Loucy (cell line): ENCODE measurements at regions not wholly inside any gene's neighbourhood (a gene's known extent, or its start where the extent isn't known, plus 50 kb on each side); places are given as distances from the start of the nearest gene placed in this dataset.

ENCODE experiments used
- H2AFZ ChIP-seq: fragments of 200-600 bp; sonication (generic); 2 replicates; pipeline ENCODE4 v1.6.0; 2016; ENCODE audit warnings: antibody characterized with exemption, mild to moderate bottlenecking, low read length, moderate library complexity
- H3F3A ChIP-seq: fragments of 200-600 bp; 2 replicates; pipeline ENCODE4 v1.6.0; 2016; ENCODE audit warnings: antibody characterized with exemption, low read depth, mild to moderate bottlenecking
- H3K27me3 ChIP-seq: fragments of 200-600 bp; sonication (generic); 2 replicates; pipeline ENCODE4 v1.6.1; 2014; ENCODE audit warnings: low read length, mild to moderate bottlenecking; ENCODE audit not compliant: insufficient read depth, poor library complexity, severe bottlenecking
- H3K36me3 ChIP-seq: fragments of 200-600 bp; sonication (generic); 2 replicates; pipeline ENCODE4 v1.6.1; 2016; ENCODE audit warnings: low read length; ENCODE audit not compliant: insufficient read depth
- H3K4me1 ChIP-seq: fragments of 200-600 bp; sonication (generic); 2 replicates; pipeline ENCODE4 v1.5.1; 2014; ENCODE audit warnings: low read length, mild to moderate bottlenecking; ENCODE audit not compliant: insufficient read depth, poor library complexity, severe bottlenecking
- H3K4me2 ChIP-seq: fragments of 200-600 bp; sonication (generic); 2 replicates; pipeline ENCODE4 v1.6.0; 2014; ENCODE audit warnings: antibody characterized with exemption, low read length, low read depth, mild to moderate bottlenecking; ENCODE audit not compliant: poor library complexity, severe bottlenecking
- H3K4me3 ChIP-seq: fragments of 200-600 bp; sonication (generic); 2 replicates; pipeline ENCODE4 v1.5.1; 2014; ENCODE audit warnings: low read length, mild to moderate bottlenecking, mixed read lengths; ENCODE audit not compliant: poor library complexity, severe bottlenecking
- H3K79me2 ChIP-seq: fragments of 200-600 bp; sonication (generic); 2 replicates; pipeline ENCODE4 v1.6.1; 2014; ENCODE audit warnings: low read length; ENCODE audit not compliant: insufficient read depth
- H3K9ac ChIP-seq: fragments of 200-600 bp; sonication (generic); 2 replicates; pipeline ENCODE4 v1.6.0; 2014; ENCODE audit warnings: mild to moderate bottlenecking, low read depth, low read length, moderate library complexity; ENCODE audit not compliant: poor library complexity, severe bottlenecking
- H3K9me2 ChIP-seq: fragments of 200-600 bp; sonication (generic); replicated peaks from 2 replicates; pipeline ENCODE4 v1.6.1; 2016; ENCODE audit warnings: low read depth, low read length, mixed read lengths
- H3K9me3 ChIP-seq: fragments of 200-600 bp; sonication (generic); 2 replicates; pipeline ENCODE4 v1.6.1; 2014; ENCODE audit warnings: mild to moderate bottlenecking, antibody characterized with exemption, low read length, low read depth; ENCODE audit not compliant: insufficient read depth
- H4K20me1 ChIP-seq: fragments of 200-600 bp; sonication (generic); 2 replicates; pipeline ENCODE4 v1.6.0; 2014; ENCODE audit warnings: antibody characterized with exemption, low read length, mild to moderate bottlenecking; ENCODE audit not compliant: insufficient read depth, poor library complexity, severe bottlenecking
- CTCF ChIP-seq: fragments of 200-600 bp; sonication (generic); conservative IDR thresholded peaks from 2 replicates; pipeline ENCODE4 v1.5.1; 2014; ENCODE audit warnings: mild to moderate bottlenecking, antibody characterized with exemption, low read length
- EZH2phosphoT487 ChIP-seq: fragments of 200-600 bp; IDR thresholded peaks from 2 replicates; pipeline ENCODE4 v1.6.1; 2018; ENCODE audit warnings: antibody characterized with exemption, mild to moderate bottlenecking, moderate library complexity, borderline replicate concordance

DNA sequence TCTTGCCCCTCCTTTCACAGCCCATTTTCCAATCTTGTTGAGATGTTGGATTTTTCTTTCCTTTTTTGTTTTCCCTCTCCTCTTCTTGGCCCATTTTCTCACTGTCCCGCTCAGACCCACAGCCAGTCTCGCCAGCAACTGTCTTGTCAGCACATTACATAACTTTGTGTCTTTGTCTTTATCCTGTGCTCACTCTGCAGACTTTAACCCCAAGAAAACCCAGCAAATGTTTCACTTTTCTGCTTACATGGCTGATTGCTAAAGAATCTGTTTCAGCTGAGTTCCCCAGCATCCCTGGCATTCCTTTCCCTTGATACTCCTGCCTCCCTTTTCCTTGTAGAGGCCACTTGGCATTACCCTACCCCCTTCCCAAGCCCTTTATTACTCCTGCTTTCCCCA is 74.6 kb downstream of the ZNF648 start:
- Histone ChIP-seq H3K27me3 (no peaks in the 10 kb centered on the region), H3K4me2 (no peak overlapping the region), H3K79me2 (no peaks in the 10 kb centered on the region), H2AFZ (no peak overlapping the region), H3K9me2 (no peaks in the 10 kb centered on the region), H3K36me3 (no peaks in the 10 kb centered on the region), H3K9ac (no peak overlapping the region), H4K20me1 (no peaks in the 10 kb centered on the region), H3K9me3 (no peaks in the 10 kb centered on the region), H3F3A (no peaks in the 10 kb centered on the region), H3K4me1 (no peaks in the 10 kb centered on the region), H3K4me3 (no peak overlapping the region)
- TF ChIP-seq CTCF = no peak
- TF ChIP-seq EZH2phosphoT487 = no peak

GRCh38 chr1:181985936-181986906 is 75.3 kb downstream of the ZNF648 start:
- H3K27me3 ChIP-seq = no peaks in the 10 kb centered on the region
- no peaks in the 10 kb centered on the region for H4K20me1 ChIP-seq
- H3K4me2 ChIP-seq = no peak overlapping the region

DNA sequence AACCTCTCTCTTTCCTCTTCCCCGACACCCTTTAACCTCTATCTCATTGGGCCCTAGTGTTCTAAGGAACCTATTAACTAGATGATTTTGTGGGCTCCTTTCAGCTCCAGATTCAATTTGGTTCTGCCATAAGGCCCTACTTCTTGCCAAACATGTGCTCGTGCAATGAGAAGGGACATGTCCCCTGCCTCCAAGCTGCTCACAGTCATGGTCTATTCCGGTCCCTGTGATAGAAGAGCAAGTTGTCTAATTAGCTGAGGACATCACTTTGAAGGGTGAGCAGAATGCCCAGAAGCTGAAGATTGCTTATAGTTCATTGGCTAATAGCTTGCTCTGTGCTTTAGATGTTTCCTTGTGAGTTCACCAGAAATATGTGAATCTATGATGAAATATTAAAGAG is 76.2 kb downstream of the ZNF648 start:
- no peaks in the 10 kb centered on the region for H3K79me2 ChIP-seq
- no peak for TF ChIP-seq CTCF
- no peak for TF ChIP-seq EZH2phosphoT487

More at GRCh38 chr1:181985936-181986906, 75.3 kb downstream of the ZNF648 start:
- H3K79me2 ChIP-seq = no peaks in the 10 kb centered on the region
- H3K36me3 ChIP-seq = no peaks in the 10 kb centered on the region
- no peak overlapping the region for H3K4me3 ChIP-seq
- no peaks in the 10 kb centered on the region for H3K9me2 ChIP-seq
- no peak overlapping the region for H3K9ac ChIP-seq
- no peaks in the 10 kb centered on the region for H3K9me3 ChIP-seq
- no peak for TF ChIP-seq EZH2phosphoT487
- TF ChIP-seq CTCF = no peak
- no peaks in the 10 kb centered on the region for H3F3A ChIP-seq
- H3K4me1 ChIP-seq = no peaks in the 10 kb centered on the region
- H2AFZ ChIP-seq = no peak overlapping the region

More for the DNA sequence above, 76.2 kb downstream of the ZNF648 start:
- no peaks in the 10 kb centered on the region for H3K9me3 ChIP-seq
- no peak overlapping the region for H3K9ac ChIP-seq
- H3K36me3 ChIP-seq = no peaks in the 10 kb centered on the region
- no peaks in the 10 kb centered on the region for H3K9me2 ChIP-seq
- no peaks in the 10 kb centered on the region for H3F3A ChIP-seq
- H3K4me3 ChIP-seq = no peak overlapping the region
- H2AFZ ChIP-seq = no peak overlapping the region
- H4K20me1 ChIP-seq = no peaks in the 10 kb centered on the region
- H3K4me2 ChIP-seq = no peak overlapping the region
- no peaks in the 10 kb centered on the region for H3K27me3 ChIP-seq
- H3K4me1 ChIP-seq = no peaks in the 10 kb centered on the region
